Type B pancreatic cell (in vitro differentiated cells): ENCODE measurements at regions not wholly inside any gene's neighbourhood (a gene's known extent, or its start where the extent isn't known, plus 50 kb on each side); places are given as distances from the start of the nearest gene placed in this dataset.

ENCODE experiments used
- DNase-seq: peaks from one replicate; pipeline ENCODE4 v3.0.0; 2021; ENCODE audit warnings: mixed read lengths; ENCODE audit not compliant: unreplicated experiment; ENCODE audit errors: extremely low spot score
- H3K27ac Mint-ChIP-seq: 2 replicates; pipeline ENCODE4 v1.8.0; 2021; ENCODE audit warnings: mild to moderate bottlenecking, mixed read lengths
- H3K27me3 Mint-ChIP-seq: 2 replicates; pipeline ENCODE4 v1.8.0; 2021; ENCODE audit warnings: mixed read lengths
- H3K36me3 Mint-ChIP-seq: 2 replicates; pipeline ENCODE4 v1.8.0; 2021; ENCODE audit warnings: mixed read lengths
- H3K4me1 Mint-ChIP-seq: one replicate; pipeline ENCODE4 v1.8.0; 2021; ENCODE audit warnings: mixed read lengths; ENCODE audit not compliant: unreplicated experiment
- H3K4me3 Mint-ChIP-seq: 2 replicates; pipeline ENCODE4 v1.8.0; 2021; ENCODE audit warnings: mild to moderate bottlenecking, mixed read lengths
- H3K9me3 Mint-ChIP-seq: 2 replicates; pipeline ENCODE4 v1.8.0; 2021; ENCODE audit warnings: mixed read lengths
- TF ChIP-seq, protein P1 (sequence below): fragments of 200-600 bp; sonication (generic); conservative IDR thresholded peaks from 2 replicates; pipeline ENCODE4 v1.5.0; 2021; ENCODE audit warnings: antibody characterized with exemption, mild to moderate bottlenecking

DNA sequence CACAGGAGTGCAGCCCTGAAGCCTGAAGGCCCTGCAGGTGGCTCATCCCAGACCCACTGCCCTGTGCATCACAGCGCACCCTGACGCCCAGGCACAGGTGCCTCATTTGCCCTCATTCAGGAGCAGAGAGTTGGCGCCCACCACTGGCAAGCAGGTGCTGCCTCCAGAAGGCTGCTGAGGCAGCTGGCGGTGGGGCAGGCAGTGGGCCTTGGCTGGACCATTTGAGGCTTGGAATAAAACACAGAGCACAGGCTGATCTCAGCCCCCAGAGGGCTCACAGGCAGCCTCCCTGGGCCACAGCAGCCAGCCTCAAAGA, 1151.9 kb downstream of the BRD1 start:
- TF ChIP-seq, protein P1, sequence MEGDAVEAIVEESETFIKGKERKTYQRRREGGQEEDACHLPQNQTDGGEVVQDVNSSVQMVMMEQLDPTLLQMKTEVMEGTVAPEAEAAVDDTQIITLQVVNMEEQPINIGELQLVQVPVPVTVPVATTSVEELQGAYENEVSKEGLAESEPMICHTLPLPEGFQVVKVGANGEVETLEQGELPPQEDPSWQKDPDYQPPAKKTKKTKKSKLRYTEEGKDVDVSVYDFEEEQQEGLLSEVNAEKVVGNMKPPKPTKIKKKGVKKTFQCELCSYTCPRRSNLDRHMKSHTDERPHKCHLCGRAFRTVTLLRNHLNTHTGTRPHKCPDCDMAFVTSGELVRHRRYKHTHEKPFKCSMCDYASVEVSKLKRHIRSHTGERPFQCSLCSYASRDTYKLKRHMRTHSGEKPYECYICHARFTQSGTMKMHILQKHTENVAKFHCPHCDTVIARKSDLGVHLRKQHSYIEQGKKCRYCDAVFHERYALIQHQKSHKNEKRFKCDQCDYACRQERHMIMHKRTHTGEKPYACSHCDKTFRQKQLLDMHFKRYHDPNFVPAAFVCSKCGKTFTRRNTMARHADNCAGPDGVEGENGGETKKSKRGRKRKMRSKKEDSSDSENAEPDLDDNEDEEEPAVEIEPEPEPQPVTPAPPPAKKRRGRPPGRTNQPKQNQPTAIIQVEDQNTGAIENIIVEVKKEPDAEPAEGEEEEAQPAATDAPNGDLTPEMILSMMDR: no peak
- Mint-ChIP-seq H3K36me3 (peaks cover 3% of the 10 kb centered on the region), H3K4me3 (no peak overlapping the region), H3K9me3 (peaks cover 5% of the 10 kb centered on the region), H3K27me3 (no peaks in the 10 kb centered on the region), H3K4me1 (peaks cover 1% of the 10 kb centered on the region), H3K27ac (no peak overlapping the region)
- DNase-seq: no peak

DNA sequence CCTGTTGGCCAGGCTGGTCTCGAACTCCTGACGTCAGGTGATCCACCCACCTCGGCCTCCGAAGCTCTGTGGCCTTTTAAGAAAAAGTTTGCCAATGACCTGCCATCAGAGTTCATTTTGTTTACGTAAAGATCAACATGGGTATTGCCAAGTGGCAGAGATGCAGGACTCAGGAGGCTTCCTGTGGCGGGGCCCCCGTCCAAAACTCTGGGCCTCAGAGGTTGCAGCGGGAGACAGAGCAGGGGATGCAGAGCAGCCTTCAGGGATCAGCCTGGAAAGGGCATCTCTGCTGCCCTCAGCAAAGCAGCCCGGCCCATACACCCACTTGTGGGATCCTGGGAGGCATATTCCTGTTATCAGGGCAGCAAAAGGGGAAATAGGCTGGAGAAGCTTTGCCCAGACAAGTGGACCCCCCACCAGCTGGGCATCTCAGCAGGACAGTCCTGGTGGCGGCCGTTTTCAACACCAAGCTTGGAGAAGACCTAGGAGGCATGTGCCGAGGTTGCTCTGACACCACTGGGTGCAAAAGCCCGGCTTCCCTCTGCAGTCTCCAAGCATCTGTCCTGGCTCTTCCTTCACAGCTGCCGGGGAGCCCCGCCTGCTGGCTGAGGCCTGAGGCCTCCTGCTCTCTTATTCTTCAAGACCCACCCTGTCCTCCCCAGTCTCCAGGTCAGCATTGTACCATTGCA, 1152.4 kb downstream of the BRD1 start:
- Mint-ChIP-seq H3K27ac (no peak overlapping the region), H3K9me3 (peaks cover 5% of the 10 kb centered on the region), H3K4me3 (no peak overlapping the region), H3K4me1 (peaks cover 6% of the 10 kb centered on the region), H3K36me3 (peaks cover 3% of the 10 kb centered on the region), H3K27me3 (no peaks in the 10 kb centered on the region)
- TF ChIP-seq, protein P1: no peak
- DNase-seq: no peak

DNA sequence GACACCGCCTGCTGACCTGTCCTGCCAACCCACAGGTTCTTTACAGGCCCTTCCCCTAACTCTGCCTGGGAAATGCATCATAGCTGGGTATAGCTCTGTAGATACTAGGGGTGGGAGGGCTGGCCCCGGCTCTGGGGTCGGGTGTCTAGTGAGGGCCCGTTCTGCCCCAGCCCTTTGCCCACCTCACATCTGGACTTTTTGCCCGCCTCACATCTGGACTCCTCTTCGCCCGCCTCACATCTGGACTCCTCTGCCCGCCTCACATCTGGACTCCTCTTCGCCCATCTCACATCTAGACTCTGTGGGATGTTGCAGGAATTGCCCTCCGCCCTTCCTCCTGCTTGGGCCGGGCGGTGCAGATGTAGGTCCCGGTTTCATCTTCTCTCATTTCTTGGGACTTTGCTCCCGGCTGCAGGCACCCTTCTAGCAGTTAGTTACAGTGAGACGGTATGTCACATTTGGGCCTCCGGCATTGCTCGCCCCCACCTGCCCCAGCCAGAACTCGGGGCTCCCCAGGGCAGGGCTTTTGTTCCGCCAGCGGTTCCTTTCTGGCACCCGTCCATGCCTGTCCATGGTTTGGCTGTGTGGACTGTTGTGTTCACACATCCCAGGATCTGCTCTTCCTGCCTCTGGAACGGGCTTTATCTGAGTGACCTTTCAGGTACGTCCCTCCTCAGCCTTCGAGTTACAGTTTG, 1153.7 kb downstream of the BRD1 start:
- peak overlapping the region; percentile 48 for H3K27ac Mint-ChIP-seq
- TF ChIP-seq, protein P1: no peak

GRCh38 chr22:48672387-48672786, 1155.3 kb downstream of the BRD1 start:
- TF ChIP-seq, protein P1: no peak
- peaks cover 15% of the 10 kb centered on the region for H3K4me1 Mint-ChIP-seq
- H3K36me3 Mint-ChIP-seq: peaks cover 3% of the 10 kb centered on the region
- H3K4me3 Mint-ChIP-seq: no peak overlapping the region
- no peak overlapping the region for H3K27ac Mint-ChIP-seq
- H3K27me3 Mint-ChIP-seq: no peaks in the 10 kb centered on the region
- peaks cover 5% of the 10 kb centered on the region for H3K9me3 Mint-ChIP-seq
- no peak for DNase-seq

More for the DNA sequence above, 1153.7 kb downstream of the BRD1 start:
- Mint-ChIP-seq H3K4me3 (no peak overlapping the region), H3K4me1 (peaks cover 15% of the 10 kb centered on the region), H3K36me3 (peaks cover 3% of the 10 kb centered on the region), H3K27me3 (no peaks in the 10 kb centered on the region), H3K9me3 (peaks cover 5% of the 10 kb centered on the region)
- no peak for DNase-seq

- no peak for DNase-seq
- TF ChIP-seq, protein P1: no peak
- peaks cover 15% of the 10 kb centered on the region for H3K4me1 Mint-ChIP-seq
- no peak overlapping the region for H3K27ac Mint-ChIP-seq
- H3K36me3 Mint-ChIP-seq: peaks cover 3% of the 10 kb centered on the region
- H3K4me3 Mint-ChIP-seq: no peak overlapping the region
- H3K9me3 Mint-ChIP-seq: peaks cover 5% of the 10 kb centered on the region
- no peaks in the 10 kb centered on the region for H3K27me3 Mint-ChIP-seq
These were observed 1156.9 kb downstream of the BRD1 start for GRCh38 chr22:48670731-48671130.
